Hepatic stellate cell (primary cell): ENCODE measurements at regions not wholly inside any gene's neighbourhood (a gene's known extent, or its start where the extent isn't known, plus 50 kb on each side); places are given as distances from the start of the nearest gene placed in this dataset.

Experiments
- DNase-seq: peaks from one replicate; pipeline ENCODE4 v3.0.0; 2011; ENCODE audit warnings: low spot score

GRCh38 chr15:95286352-95286880 lies 1044.1 kb upstream of the NR2F2 start:
- no peak for DNase-seq

GRCh38 chr15:95287720-95288103 lies 1042.8 kb upstream of the NR2F2 start:
- DNase-seq, result no peak

- DNase-seq, result no peak
Observed at GRCh38 chr15:95288626-95289025, 1041.9 kb upstream of the NR2F2 start.

- DNase-seq, result no peak
Observed at GRCh38 chr15:95290176-95290974, 1040.1 kb upstream of the NR2F2 start.

- DNase-seq, result no peak
Observed at GRCh38 chr15:95291898-95292472, 1038.5 kb upstream of the NR2F2 start.

- no peak for DNase-seq
Observed at GRCh38 chr15:95292785-95293450, 1037.6 kb upstream of the NR2F2 start.

GRCh38 chr15:95293456-95294031 lies 1037.0 kb upstream of the NR2F2 start:
- DNase-seq, result no peak

GRCh38 chr15:95295363-95295762 lies 1035.1 kb upstream of the NR2F2 start:
- DNase-seq, result no peak

GRCh38 chr15:95295896-95296625 lies 1034.4 kb upstream of the NR2F2 start:
- DNase-seq, result no peak

GRCh38 chr15:95296643-95297042 lies 1033.9 kb upstream of the NR2F2 start:
- no peak for DNase-seq

- no peak for DNase-seq
Observed at GRCh38 chr15:95298729-95299128, 1031.8 kb upstream of the NR2F2 start.

GRCh38 chr15:95300958-95301357 lies 1029.5 kb upstream of the NR2F2 start:
- DNase-seq, result peak; percentile 41

- DNase-seq, result no peak
Observed at GRCh38 chr15:95302206-95302605, 1028.3 kb upstream of the NR2F2 start.

GRCh38 chr15:95302809-95303208 lies 1027.7 kb upstream of the NR2F2 start:
- no peak for DNase-seq

- no peak for DNase-seq
Observed at GRCh38 chr15:95303713-95304112, 1026.8 kb upstream of the NR2F2 start.

GRCh38 chr15:95304151-95304946 lies 1026.2 kb upstream of the NR2F2 start:
- no peak for DNase-seq

GRCh38 chr15:95304947-95305400 lies 1025.5 kb upstream of the NR2F2 start:
- no peak for DNase-seq

GRCh38 chr15:95307115-95307514 lies 1023.4 kb upstream of the NR2F2 start:
- DNase-seq, result no peak

- DNase-seq, result no peak
Observed at GRCh38 chr15:95319242-95319641, 1011.3 kb upstream of the NR2F2 start.

GRCh38 chr15:95323796-95324195 lies 1006.7 kb upstream of the NR2F2 start:
- no peak for DNase-seq

- no peak for DNase-seq
Observed at GRCh38 chr15:95324656-95325055, 1005.8 kb upstream of the NR2F2 start.
